ENCODE measurements at regions not wholly inside any gene's neighbourhood (a gene's known extent, or its start where the extent isn't known, plus 50 kb on each side); places are given as distances from the start of the nearest gene placed in this dataset.

DNA sequence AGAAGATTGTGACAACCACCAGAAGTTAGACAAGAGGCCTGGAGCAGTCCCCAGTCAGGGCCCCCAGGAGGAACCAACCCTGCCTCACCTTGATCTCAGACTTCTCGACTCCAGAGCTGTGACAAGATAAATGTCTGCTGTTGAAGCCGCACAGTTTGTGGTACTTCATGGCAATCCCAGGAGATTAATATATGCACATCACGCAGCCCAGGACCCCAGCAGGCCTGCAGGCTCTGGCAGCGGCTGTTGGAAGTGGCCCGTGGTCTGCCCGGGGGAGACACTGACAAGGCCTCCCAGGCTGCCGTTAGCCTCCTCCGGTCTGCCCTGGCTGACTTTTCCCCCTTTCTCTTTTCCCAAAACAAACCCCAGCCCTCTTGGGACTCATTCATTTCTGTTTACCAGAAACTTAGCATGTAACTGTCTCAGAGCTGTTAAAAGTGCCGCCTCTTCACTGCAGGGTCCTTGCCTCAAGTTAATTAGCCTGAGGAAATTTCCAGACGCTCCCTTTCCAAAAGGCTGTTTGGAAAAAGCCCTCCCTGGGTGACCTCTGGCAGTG is 183.5 kb upstream of the LYSMD4 start:
- TF ChIP-seq, protein P1, sequence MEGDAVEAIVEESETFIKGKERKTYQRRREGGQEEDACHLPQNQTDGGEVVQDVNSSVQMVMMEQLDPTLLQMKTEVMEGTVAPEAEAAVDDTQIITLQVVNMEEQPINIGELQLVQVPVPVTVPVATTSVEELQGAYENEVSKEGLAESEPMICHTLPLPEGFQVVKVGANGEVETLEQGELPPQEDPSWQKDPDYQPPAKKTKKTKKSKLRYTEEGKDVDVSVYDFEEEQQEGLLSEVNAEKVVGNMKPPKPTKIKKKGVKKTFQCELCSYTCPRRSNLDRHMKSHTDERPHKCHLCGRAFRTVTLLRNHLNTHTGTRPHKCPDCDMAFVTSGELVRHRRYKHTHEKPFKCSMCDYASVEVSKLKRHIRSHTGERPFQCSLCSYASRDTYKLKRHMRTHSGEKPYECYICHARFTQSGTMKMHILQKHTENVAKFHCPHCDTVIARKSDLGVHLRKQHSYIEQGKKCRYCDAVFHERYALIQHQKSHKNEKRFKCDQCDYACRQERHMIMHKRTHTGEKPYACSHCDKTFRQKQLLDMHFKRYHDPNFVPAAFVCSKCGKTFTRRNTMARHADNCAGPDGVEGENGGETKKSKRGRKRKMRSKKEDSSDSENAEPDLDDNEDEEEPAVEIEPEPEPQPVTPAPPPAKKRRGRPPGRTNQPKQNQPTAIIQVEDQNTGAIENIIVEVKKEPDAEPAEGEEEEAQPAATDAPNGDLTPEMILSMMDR (IDR thresholded peaks at IDR 0.05; ENCODE audit: low read length), result no peak
- TF ChIP-seq EZH2phosphoT487 (IDR thresholded peaks at IDR 0.05; ENCODE audit: low read length) (no peak), EZH2 (optimal IDR thresholded peaks at IDR 0.05; ENCODE audit: low read depth, low read length) (no peak)
- Histone ChIP-seq H3K4me1 (ENCODE audit: low read length) (no peaks in the 10 kb centered on the region), H3K9me3 (replicated peaks; ENCODE audit: insufficient read depth, low read length) (no peaks in the 10 kb centered on the region), H3K36me3 (replicated peaks; ENCODE audit: insufficient read depth, low read length) (no peaks in the 10 kb centered on the region), H3F3A (ENCODE audit: insufficient read depth, low read length) (no peaks in the 10 kb centered on the region), H2AFZ (ENCODE audit: low read length) (no peak overlapping the region), H3K4me2 (ENCODE audit: low read depth, low read length) (no peak overlapping the region), H3K4me3 (ENCODE audit: low read length) (no peak overlapping the region), H3K9me2 (replicated peaks; ENCODE audit: insufficient read depth, low read length) (no peaks in the 10 kb centered on the region), H3K27me3 (replicated peaks; ENCODE audit: insufficient read depth, low read length) (no peaks in the 10 kb centered on the region), H3K79me2 (ENCODE audit: low read length) (no peaks in the 10 kb centered on the region), H4K20me1 (ENCODE audit: insufficient read depth, low read length) (no peaks in the 10 kb centered on the region), H3K9ac (ENCODE audit: low read length) (no peak overlapping the region), H3K27ac (ENCODE audit: low read length) (no peak overlapping the region)
- no peak for DNase-seq

DNA sequence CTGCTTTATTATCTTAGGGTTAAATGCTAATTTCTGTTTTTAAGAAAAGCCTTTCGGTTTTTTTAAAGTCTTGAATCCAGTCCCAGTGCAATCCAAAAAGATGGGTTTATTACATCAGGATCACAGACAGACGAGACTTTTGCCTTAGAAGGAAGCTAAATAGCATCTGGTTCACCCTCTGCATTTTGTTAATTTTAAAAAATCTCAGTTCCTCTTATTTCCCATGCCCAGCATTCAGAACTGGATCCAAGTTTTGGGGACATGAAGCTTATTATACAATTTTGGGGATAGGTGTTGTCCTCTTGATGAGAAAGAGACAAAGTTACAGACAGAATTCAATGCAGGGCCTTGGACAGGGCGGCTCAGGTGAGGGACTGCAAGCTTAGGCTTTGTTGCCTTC is 181.5 kb upstream of the LYSMD4 start:
- no peaks in the 10 kb centered on the region for H3K36me3 ChIP-seq (replicated peaks; ENCODE audit: insufficient read depth, low read length)
- no peak overlapping the region for H3K4me3 ChIP-seq (ENCODE audit: low read length)
- no peaks in the 10 kb centered on the region for H3K79me2 ChIP-seq (ENCODE audit: low read length)
- H3K27me3 ChIP-seq (replicated peaks; ENCODE audit: insufficient read depth, low read length), result no peaks in the 10 kb centered on the region
- H3K9me2 ChIP-seq (replicated peaks; ENCODE audit: insufficient read depth, low read length), result no peaks in the 10 kb centered on the region
- H3K4me1 ChIP-seq (ENCODE audit: low read length), result no peaks in the 10 kb centered on the region
- H3K9me3 ChIP-seq (replicated peaks; ENCODE audit: insufficient read depth, low read length), result no peaks in the 10 kb centered on the region
- H3K9ac ChIP-seq (ENCODE audit: low read length), result no peak overlapping the region
- H3K27ac ChIP-seq (ENCODE audit: low read length), result no peak overlapping the region
- TF ChIP-seq EZH2phosphoT487 (IDR thresholded peaks at IDR 0.05; ENCODE audit: low read length), result no peak
- TF ChIP-seq EZH2 (optimal IDR thresholded peaks at IDR 0.05; ENCODE audit: low read depth, low read length), result no peak
- TF ChIP-seq, protein P1 (IDR thresholded peaks at IDR 0.05; ENCODE audit: low read length), result no peak
- H3F3A ChIP-seq (ENCODE audit: insufficient read depth, low read length), result no peaks in the 10 kb centered on the region
- DNase-seq, result no peak
- H2AFZ ChIP-seq (ENCODE audit: low read length), result no peak overlapping the region
- H3K4me2 ChIP-seq (ENCODE audit: low read depth, low read length), result no peak overlapping the region
- no peaks in the 10 kb centered on the region for H4K20me1 ChIP-seq (ENCODE audit: insufficient read depth, low read length)

DNA sequence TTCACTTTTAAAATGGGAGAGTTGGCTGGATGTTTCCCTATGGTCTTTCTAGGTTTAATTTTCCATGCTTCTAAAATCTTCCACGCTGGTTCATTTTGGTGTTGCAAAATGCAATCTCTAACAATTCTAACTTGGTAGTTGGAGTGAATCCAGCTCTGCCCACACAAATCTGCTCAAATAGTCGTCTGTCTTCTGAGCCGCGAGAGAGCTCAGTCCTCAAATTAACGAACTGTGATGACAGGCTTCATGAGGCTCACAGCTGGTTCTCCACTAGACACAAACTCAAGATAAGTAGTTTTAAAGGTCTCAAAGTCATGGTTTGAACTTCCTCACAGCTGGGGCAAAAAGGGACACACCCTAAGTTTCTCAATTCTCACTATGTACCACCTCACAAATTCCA is 178.6 kb upstream of the LYSMD4 start:
- Histone ChIP-seq H3K9ac (ENCODE audit: low read length) (no peak overlapping the region), H3K27ac (ENCODE audit: low read length) (no peak overlapping the region), H4K20me1 (ENCODE audit: insufficient read depth, low read length) (no peaks in the 10 kb centered on the region), H3K79me2 (ENCODE audit: low read length) (no peaks in the 10 kb centered on the region), H2AFZ (ENCODE audit: low read length) (no peak overlapping the region), H3K36me3 (replicated peaks; ENCODE audit: insufficient read depth, low read length) (no peaks in the 10 kb centered on the region), H3K4me1 (ENCODE audit: low read length) (no peaks in the 10 kb centered on the region), H3K9me2 (replicated peaks; ENCODE audit: insufficient read depth, low read length) (no peaks in the 10 kb centered on the region), H3K9me3 (replicated peaks; ENCODE audit: insufficient read depth, low read length) (no peaks in the 10 kb centered on the region), H3F3A (ENCODE audit: insufficient read depth, low read length) (no peaks in the 10 kb centered on the region), H3K4me3 (ENCODE audit: low read length) (no peak overlapping the region), H3K4me2 (ENCODE audit: low read depth, low read length) (no peak overlapping the region), H3K27me3 (replicated peaks; ENCODE audit: insufficient read depth, low read length) (no peaks in the 10 kb centered on the region)
- no peak for DNase-seq
- TF ChIP-seq EZH2phosphoT487 (IDR thresholded peaks at IDR 0.05; ENCODE audit: low read length) (no peak), EZH2 (optimal IDR thresholded peaks at IDR 0.05; ENCODE audit: low read depth, low read length) (no peak)
- TF ChIP-seq, protein P1 (IDR thresholded peaks at IDR 0.05; ENCODE audit: low read length), result no peak
